Right renal cortex interstitium (tissue), 3 donors: ENCODE measurements at regions not wholly inside any gene's neighbourhood (a gene's known extent, or its start where the extent isn't known, plus 50 kb on each side); places are given as distances from the start of the nearest gene placed in this dataset.

Experiments used
- DNase-seq, 3 donors: peaks; one replicate each; pipeline ENCODE4 v3.0.0-alpha.2; 2013; ENCODE audit warnings: low read depth in 3 of 3, low spot score in 2 of 3

GRCh38 chr11:8340296-8340695, 76.6 kb upstream of the LMO1 start:
- DNase-seq = no peak

GRCh38 chr11:8339592-8340022, 75.9 kb upstream of the LMO1 start:
- no peak for DNase-seq

- DNase-seq = no peak
Observed at GRCh38 chr11:8338138-8338537, 74.5 kb upstream of the LMO1 start.

- DNase-seq = no peak
Observed at GRCh38 chr11:8337130-8337795, 73.6 kb upstream of the LMO1 start.

GRCh38 chr11:8336356-8337129, 72.9 kb upstream of the LMO1 start:
- DNase-seq = no peak

- DNase-seq = no peak
Observed at GRCh38 chr11:8335683-8336082, 72.0 kb upstream of the LMO1 start.

- no peak for DNase-seq
Observed at GRCh38 chr11:8335186-8335585, 71.5 kb upstream of the LMO1 start.

- no peak for DNase-seq
Observed at GRCh38 chr11:8333811-8334401, 70.2 kb upstream of the LMO1 start.

- no peak for DNase-seq
Observed at GRCh38 chr11:8333376-8333775, 69.7 kb upstream of the LMO1 start.

GRCh38 chr11:8332891-8333290, 69.2 kb upstream of the LMO1 start:
- DNase-seq = no peak

GRCh38 chr11:8332196-8332595, 68.5 kb upstream of the LMO1 start:
- no peak for DNase-seq

- no peak for DNase-seq
Observed at GRCh38 chr11:8331767-8332166, 68.1 kb upstream of the LMO1 start.

GRCh38 chr11:8330896-8331295, 67.2 kb upstream of the LMO1 start:
- no peak for DNase-seq

GRCh38 chr11:8330404-8330803, 66.7 kb upstream of the LMO1 start:
- DNase-seq = no peak

- no peak for DNase-seq
Observed at GRCh38 chr11:8329847-8330361, 66.2 kb upstream of the LMO1 start.

GRCh38 chr11:8329336-8329735, 65.7 kb upstream of the LMO1 start:
- no peak for DNase-seq

- DNase-seq = peak in 2 of 3 donors; percentile 51 to 65
Observed at GRCh38 chr11:8328848-8329330, 65.2 kb upstream of the LMO1 start.

- DNase-seq = no peak
Observed at GRCh38 chr11:8328231-8328794, 64.6 kb upstream of the LMO1 start.

- no peak for DNase-seq
Observed at GRCh38 chr11:8327761-8328192, 64.1 kb upstream of the LMO1 start.

GRCh38 chr11:8326337-8326736, 62.7 kb upstream of the LMO1 start:
- no peak for DNase-seq
